ENCODE measurements at regions not wholly inside any gene's neighbourhood (a gene's known extent, or its start where the extent isn't known, plus 50 kb on each side); places are given as distances from the start of the nearest gene placed in this dataset.

DNA sequence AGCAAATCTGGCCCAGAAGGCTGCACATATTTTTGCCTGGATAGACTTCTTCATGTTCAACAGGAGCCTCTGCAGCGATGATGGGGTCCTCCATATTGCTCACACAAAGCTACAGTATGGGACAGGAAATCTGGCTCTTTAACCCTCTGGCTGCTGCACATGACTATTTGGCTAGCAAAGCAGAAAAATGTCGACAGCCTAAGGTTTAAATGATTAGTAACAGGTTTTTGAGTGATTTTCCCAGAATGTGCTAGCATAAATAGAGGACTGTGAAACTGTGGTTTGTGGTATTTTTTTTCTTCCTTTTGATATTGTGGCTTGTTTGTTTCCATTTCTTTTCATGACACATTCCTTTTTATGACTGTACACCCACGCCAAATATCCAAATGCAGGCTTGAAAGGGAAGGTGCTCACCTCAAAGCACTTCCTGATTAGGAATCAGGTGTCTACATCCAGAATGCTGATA lies 120.2 kb upstream of the GK2 start:
- Histone ChIP-seq H3K36me3 (ENCODE audit: control insufficient read depth in 2 of 2, insufficient read depth in 2 of 2, low read length in 1 of 2) (no peaks in the 10 kb centered on the region), H3K9me3 (replicated peaks; ENCODE audit: control insufficient read depth, insufficient read depth, low read length) (no peaks in the 10 kb centered on the region), H3K27ac (ENCODE audit: control insufficient read depth, insufficient read depth) (no peak overlapping the region), H2AFZ (ENCODE audit: control insufficient read depth, low read depth, low read length) (no peak overlapping the region), H3K4me1 (ENCODE audit: control insufficient read depth, insufficient read depth, low read length) (no peaks in the 10 kb centered on the region), H4K20me1 (ENCODE audit: control insufficient read depth, insufficient read depth) (no peaks in the 10 kb centered on the region), H3K4me2 (ENCODE audit: control insufficient read depth, insufficient read depth) (no peak overlapping the region), H3K9ac (ENCODE audit: control insufficient read depth, insufficient read depth, low read length) (no peak overlapping the region), H3K4me3 (no peak overlapping the region), H3K79me2 (ENCODE audit: control insufficient read depth, insufficient read depth, low read length) (no peaks in the 10 kb centered on the region), H3K27me3 (replicated peaks in 1 of 2; ENCODE audit: control insufficient read depth in 2 of 2, insufficient read depth in 2 of 2, low read length in 1 of 2) (no peaks in the 10 kb centered on the region)
- 8% methylated on average over 3 of the region's 3 CpGs for WGBS (ENCODE audit: insufficient coverage, insufficient replicate concordance, low lambda C conversion rate, missing lambda C conversion rate)
- no TSS peak for BruUV-seq (replicated peaks)
- CTCF ChIA-PET = no interaction called here
- TF ChIP-seq, protein P1, sequence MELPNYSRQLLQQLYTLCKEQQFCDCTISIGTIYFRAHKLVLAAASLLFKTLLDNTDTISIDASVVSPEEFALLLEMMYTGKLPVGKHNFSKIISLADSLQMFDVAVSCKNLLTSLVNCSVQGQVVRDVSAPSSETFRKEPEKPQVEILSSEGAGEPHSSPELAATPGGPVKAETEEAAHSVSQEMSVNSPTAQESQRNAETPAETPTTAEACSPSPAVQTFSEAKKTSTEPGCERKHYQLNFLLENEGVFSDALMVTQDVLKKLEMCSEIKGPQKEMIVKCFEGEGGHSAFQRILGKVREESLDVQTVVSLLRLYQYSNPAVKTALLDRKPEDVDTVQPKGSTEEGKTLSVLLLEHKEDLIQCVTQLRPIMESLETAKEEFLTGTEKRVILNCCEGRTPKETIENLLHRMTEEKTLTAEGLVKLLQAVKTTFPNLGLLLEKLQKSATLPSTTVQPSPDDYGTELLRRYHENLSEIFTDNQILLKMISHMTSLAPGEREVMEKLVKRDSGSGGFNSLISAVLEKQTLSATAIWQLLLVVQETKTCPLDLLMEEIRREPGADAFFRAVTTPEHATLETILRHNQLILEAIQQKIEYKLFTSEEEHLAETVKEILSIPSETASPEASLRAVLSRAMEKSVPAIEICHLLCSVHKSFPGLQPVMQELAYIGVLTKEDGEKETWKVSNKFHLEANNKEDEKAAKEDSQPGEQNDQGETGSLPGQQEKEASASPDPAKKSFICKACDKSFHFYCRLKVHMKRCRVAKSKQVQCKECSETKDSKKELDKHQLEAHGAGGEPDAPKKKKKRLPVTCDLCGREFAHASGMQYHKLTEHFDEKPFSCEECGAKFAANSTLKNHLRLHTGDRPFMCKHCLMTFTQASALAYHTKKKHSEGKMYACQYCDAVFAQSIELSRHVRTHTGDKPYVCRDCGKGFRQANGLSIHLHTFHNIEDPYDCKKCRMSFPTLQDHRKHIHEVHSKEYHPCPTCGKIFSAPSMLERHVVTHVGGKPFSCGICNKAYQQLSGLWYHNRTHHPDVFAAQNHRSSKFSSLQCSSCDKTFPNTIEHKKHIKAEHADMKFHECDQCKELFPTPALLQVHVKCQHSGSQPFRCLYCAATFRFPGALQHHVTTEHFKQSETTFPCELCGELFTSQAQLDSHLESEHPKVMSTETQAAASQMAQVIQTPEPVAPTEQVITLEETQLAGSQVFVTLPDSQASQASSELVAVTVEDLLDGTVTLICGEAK (IDR thresholded peaks at IDR 0.05; ENCODE audit: borderline replicate concordance) = no peak
- TF ChIP-seq, protein P2, sequence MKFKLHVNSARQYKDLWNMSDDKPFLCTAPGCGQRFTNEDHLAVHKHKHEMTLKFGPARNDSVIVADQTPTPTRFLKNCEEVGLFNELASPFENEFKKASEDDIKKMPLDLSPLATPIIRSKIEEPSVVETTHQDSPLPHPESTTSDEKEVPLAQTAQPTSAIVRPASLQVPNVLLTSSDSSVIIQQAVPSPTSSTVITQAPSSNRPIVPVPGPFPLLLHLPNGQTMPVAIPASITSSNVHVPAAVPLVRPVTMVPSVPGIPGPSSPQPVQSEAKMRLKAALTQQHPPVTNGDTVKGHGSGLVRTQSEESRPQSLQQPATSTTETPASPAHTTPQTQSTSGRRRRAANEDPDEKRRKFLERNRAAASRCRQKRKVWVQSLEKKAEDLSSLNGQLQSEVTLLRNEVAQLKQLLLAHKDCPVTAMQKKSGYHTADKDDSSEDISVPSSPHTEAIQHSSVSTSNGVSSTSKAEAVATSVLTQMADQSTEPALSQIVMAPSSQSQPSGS (IDR thresholded peaks at IDR 0.05; ENCODE audit: low read length) = no peak
- TF ChIP-seq CREM (IDR thresholded peaks at IDR 0.05; ENCODE audit: low read depth) (no peak), SREBF2 (IDR thresholded peaks at IDR 0.05; ENCODE audit: low read length) (no peak), POU2F2 (IDR thresholded peaks at IDR 0.05; ENCODE audit: borderline replicate concordance, low read depth, low read length) (no peak), ZNF592 (IDR thresholded peaks at IDR 0.05) (no peak), ZNF622 (IDR thresholded peaks at IDR 0.05) (no peak), BHLHE40 (IDR thresholded peaks at IDR 0.05; ENCODE audit: borderline replicate concordance in 1 of 2, low read depth in 2 of 2, low read length in 1 of 2) (no peak), PKNOX1 (IDR thresholded peaks at IDR 0.05) (no peak)
- TF ChIP-seq, protein P3, sequence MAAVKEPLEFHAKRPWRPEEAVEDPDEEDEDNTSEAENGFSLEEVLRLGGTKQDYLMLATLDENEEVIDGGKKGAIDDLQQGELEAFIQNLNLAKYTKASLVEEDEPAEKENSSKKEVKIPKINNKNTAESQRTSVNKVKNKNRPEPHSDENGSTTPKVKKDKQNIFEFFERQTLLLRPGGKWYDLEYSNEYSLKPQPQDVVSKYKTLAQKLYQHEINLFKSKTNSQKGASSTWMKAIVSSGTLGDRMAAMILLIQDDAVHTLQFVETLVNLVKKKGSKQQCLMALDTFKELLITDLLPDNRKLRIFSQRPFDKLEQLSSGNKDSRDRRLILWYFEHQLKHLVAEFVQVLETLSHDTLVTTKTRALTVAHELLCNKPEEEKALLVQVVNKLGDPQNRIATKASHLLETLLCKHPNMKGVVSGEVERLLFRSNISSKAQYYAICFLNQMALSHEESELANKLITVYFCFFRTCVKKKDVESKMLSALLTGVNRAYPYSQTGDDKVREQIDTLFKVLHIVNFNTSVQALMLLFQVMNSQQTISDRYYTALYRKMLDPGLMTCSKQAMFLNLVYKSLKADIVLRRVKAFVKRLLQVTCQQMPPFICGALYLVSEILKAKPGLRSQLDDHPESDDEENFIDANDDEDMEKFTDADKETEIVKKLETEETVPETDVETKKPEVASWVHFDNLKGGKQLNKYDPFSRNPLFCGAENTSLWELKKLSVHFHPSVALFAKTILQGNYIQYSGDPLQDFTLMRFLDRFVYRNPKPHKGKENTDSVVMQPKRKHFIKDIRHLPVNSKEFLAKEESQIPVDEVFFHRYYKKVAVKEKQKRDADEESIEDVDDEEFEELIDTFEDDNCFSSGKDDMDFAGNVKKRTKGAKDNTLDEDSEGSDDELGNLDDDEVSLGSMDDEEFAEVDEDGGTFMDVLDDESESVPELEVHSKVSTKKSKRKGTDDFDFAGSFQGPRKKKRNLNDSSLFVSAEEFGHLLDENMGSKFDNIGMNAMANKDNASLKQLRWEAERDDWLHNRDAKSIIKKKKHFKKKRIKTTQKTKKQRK (IDR thresholded peaks at IDR 0.05; ENCODE audit: low read depth, low read length) = no peak
- DNase-seq (ENCODE audit: low read depth, low spot score) (no peak), FAIRE-seq (no peak), ATAC-seq (no peak)
- SMC1A ChIA-PET (ENCODE audit: uncharacterized antibody, unreplicated experiment) = no interaction called here
- in situ Hi-C loops (cut with MboI) = no loop called here
- RAD21 ChIA-PET (ENCODE audit: unreplicated experiment) = no interaction called here
- intact Hi-C loops (cut with micrococcal nuclease; ENCODE audit: unreplicated experiment) = no loop called here
- POLR2A ChIA-PET = no interaction called here
